OCI-LY7 (cell line): ENCODE measurements at regions not wholly inside any gene's neighbourhood (a gene's known extent, or its start where the extent isn't known, plus 50 kb on each side); places are given as distances from the start of the nearest gene placed in this dataset.

Experiments
- BruUV-seq: library from RNA; stranded (reverse); fragments of 400-500 nt; replicated peaks from 2 replicates; lab custom pipeline; 2021; lab: Mats Ljungman, UMichigan
- CTCF ChIA-PET: fragments of 300-600 bp; sonication (Branson Sonifier 250); formaldehyde crosslinking; loops from one replicate; lab custom pipeline; 2022; ENCODE audit warnings: antibody characterized with exemption; ENCODE audit not compliant: unreplicated experiment; lab: Charles Lee
- POLR2A ChIA-PET: fragments of 300-600 bp; sonication (Branson Sonifier 250); formaldehyde crosslinking; loops from one replicate; lab custom pipeline; 2022; ENCODE audit warnings: antibody characterized with exemption; lab: Charles Lee
- DNase-seq: peaks from one replicate; pipeline ENCODE4 v3.0.0-alpha.2; 2015; ENCODE audit warnings: low spot score
- H2AFZ ChIP-seq: fragments of 200-600 bp; sonication (generic), shearing (Covaris generic); 2 replicates; pipeline ENCODE4 v1.6.1; 2014; ENCODE audit warnings: mild to moderate bottlenecking, antibody characterized with exemption, low read length, moderate library complexity
- H3K27ac ChIP-seq: fragments of 200-600 bp; sonication (generic); 2 replicates; pipeline ENCODE4 v1.5.1; 2014; ENCODE audit warnings: mixed run types, low read depth, mild to moderate bottlenecking, moderate library complexity, low read length, inconsistent platforms; ENCODE audit not compliant: poor library complexity, severe bottlenecking
- H3K36me3 ChIP-seq: fragments of 200-600 bp; sonication (generic); 2 replicates; pipeline ENCODE4 v1.6.1; 2014; ENCODE audit warnings: mild to moderate bottlenecking, antibody characterized with exemption, low read length, moderate library complexity, mixed read lengths; ENCODE audit not compliant: insufficient read depth
- H3K4me1 ChIP-seq: fragments of 200-600 bp; sonication (generic); 2 replicates; pipeline ENCODE4 v1.5.1; 2014; ENCODE audit warnings: mild to moderate bottlenecking, low read length; ENCODE audit not compliant: insufficient read depth, poor library complexity, severe bottlenecking
- H3K4me2 ChIP-seq: fragments of 200-600 bp; sonication (generic); 2 replicates; pipeline ENCODE4 v1.6.1; 2014; ENCODE audit warnings: mild to moderate bottlenecking, low read length
- H3K4me3 ChIP-seq: fragments of 200-600 bp; sonication (generic); 2 replicates; pipeline ENCODE4 v1.5.1; 2014; ENCODE audit warnings: mild to moderate bottlenecking, low read depth, low read length; ENCODE audit not compliant: poor library complexity, severe bottlenecking
- H3K79me2 ChIP-seq: fragments of 200-600 bp; sonication (generic); 2 replicates; pipeline ENCODE4 v1.6.1; 2016; ENCODE audit warnings: low read depth, mild to moderate bottlenecking, low read length, moderate library complexity, mixed read lengths; ENCODE audit not compliant: insufficient read depth
- H3K9me2 ChIP-seq: fragments of 200-600 bp; sonication (generic); 2 replicates; pipeline ENCODE4 v1.6.1; 2016; ENCODE audit warnings: mild to moderate bottlenecking, low read length, mixed read lengths; ENCODE audit not compliant: insufficient read depth
- H3K9me3 ChIP-seq: fragments of 200-600 bp; sonication (generic); 2 replicates; pipeline ENCODE4 v1.6.1; 2014; ENCODE audit warnings: mild to moderate bottlenecking, mixed run types, low read length, mixed read lengths
- H4K20me1 ChIP-seq: fragments of 200-600 bp; sonication (generic); 2 replicates; pipeline ENCODE4 v1.6.1; 2014; ENCODE audit warnings: mild to moderate bottlenecking, antibody characterized with exemption, low read length, moderate library complexity, mixed read lengths; ENCODE audit not compliant: insufficient read depth
- CTCF ChIP-seq: fragments of 200-600 bp; sonication (generic); conservative IDR thresholded peaks from 2 replicates; pipeline ENCODE4 v1.5.1; 2014; ENCODE audit warnings: mild to moderate bottlenecking, antibody characterized with exemption, low read length, moderate library complexity, mixed read lengths
- EZH2phosphoT487 ChIP-seq: fragments of 200-600 bp; sonication (generic); IDR thresholded peaks from 2 replicates; pipeline ENCODE4 v1.6.1; 2018; ENCODE audit warnings: low read depth, borderline replicate concordance, mild to moderate bottlenecking, mixed run types, antibody characterized with exemption, low read length, moderate library complexity, mixed read lengths
- intact Hi-C: fragments of 100-400 bp; cut with micrococcal nuclease; formaldehyde crosslinking; loops from one replicate; pipeline ENCODE4 v1.10.0; 2022; ENCODE audit not compliant: unreplicated experiment

GRCh38 chr12:84696908-84697540, 215.6 kb downstream of the SLC6A15 start:
- TF ChIP-seq EZH2phosphoT487 (no peak), CTCF (no peak)
- H3K36me3 ChIP-seq = no peaks in the 10 kb centered on the region
- ChIA-PET POLR2A (interaction anchor here (0.7 to 1.1 kb wide), 3 partner anchors 12 to 22 kb away, joined by 3 to 5 read pairs (median 4); no protein-coding TSS in a partner anchor), CTCF (no interaction called here)
- H3K79me2 ChIP-seq = no peaks in the 10 kb centered on the region
- H2AFZ ChIP-seq = no peak overlapping the region
- intact Hi-C loops = no loop called here
- no peaks in the 10 kb centered on the region for H3K9me2 ChIP-seq
- H3K4me3 ChIP-seq = no peak overlapping the region
- no peak overlapping the region for H3K27ac ChIP-seq
- BruUV-seq = no TSS peak
- DNase-seq = no peak
- no peak overlapping the region for H3K4me2 ChIP-seq
- H4K20me1 ChIP-seq = no peaks in the 10 kb centered on the region
- H3K4me1 ChIP-seq = no peaks in the 10 kb centered on the region
- no peaks in the 10 kb centered on the region for H3K9me3 ChIP-seq

- no peaks in the 10 kb centered on the region for H3K9me2 ChIP-seq
- intact Hi-C loops = no loop called here
- H3K4me2 ChIP-seq = no peak overlapping the region
- ChIA-PET CTCF (no interaction called here), POLR2A (interaction anchor here (0.7 to 1.1 kb wide), 3 partner anchors 11 to 21 kb away, joined by 3 to 5 read pairs (median 4); no protein-coding TSS in a partner anchor)
- no peaks in the 10 kb centered on the region for H3K36me3 ChIP-seq
- no peak for DNase-seq
- H3K9me3 ChIP-seq = no peaks in the 10 kb centered on the region
- H3K4me1 ChIP-seq = no peaks in the 10 kb centered on the region
- H2AFZ ChIP-seq = no peak overlapping the region
- no TSS peak for BruUV-seq
- H3K27ac ChIP-seq = no peak overlapping the region
- TF ChIP-seq CTCF (no peak), EZH2phosphoT487 (no peak)
- H3K4me3 ChIP-seq = no peak overlapping the region
- no peaks in the 10 kb centered on the region for H3K79me2 ChIP-seq
- H4K20me1 ChIP-seq = no peaks in the 10 kb centered on the region
These were observed 216.3 kb downstream of the SLC6A15 start for GRCh38 chr12:84696281-84696680.

GRCh38 chr12:84694116-84694515, 218.5 kb downstream of the SLC6A15 start:
- H2AFZ ChIP-seq = no peak overlapping the region
- BruUV-seq = no TSS peak
- intact Hi-C loops = no loop called here
- no peak overlapping the region for H3K4me3 ChIP-seq
- H3K36me3 ChIP-seq = no peaks in the 10 kb centered on the region
- H3K4me2 ChIP-seq = no peak overlapping the region
- H3K27ac ChIP-seq = no peak overlapping the region
- no peaks in the 10 kb centered on the region for H4K20me1 ChIP-seq
- TF ChIP-seq EZH2phosphoT487 (no peak), CTCF (no peak)
- POLR2A ChIA-PET = interaction anchor here (0.8 kb wide), 1 partner anchor 27 kb away, joined by 3 read pairs; no protein-coding TSS in a partner anchor
- DNase-seq = no peak
- CTCF ChIA-PET = no interaction called here
- no peaks in the 10 kb centered on the region for H3K79me2 ChIP-seq
- H3K9me3 ChIP-seq = no peaks in the 10 kb centered on the region
- no peaks in the 10 kb centered on the region for H3K9me2 ChIP-seq
- H3K4me1 ChIP-seq = no peaks in the 10 kb centered on the region
